Activated B cell treated with CpG ODN at 0.5 μM for 24 hours (primary cell): ENCODE measurements at regions not wholly inside any gene's neighbourhood (a gene's known extent, or its start where the extent isn't known, plus 50 kb on each side); places are given as distances from the start of the nearest gene placed in this dataset.

Experiments
- ATAC-seq: fragments of 200-7000 bp; cut with Tn5 transposase; one replicate; pipeline ENCODE4 v1.10.0; 2021; ENCODE audit warnings: low read depth, mild to moderate bottlenecking, moderate library complexity
- CTCF ChIA-PET: fragments of 350-600 bp; sonication (Branson Sonifier 250); formaldehyde crosslinking; loops from one replicate; lab custom pipeline; 2021; ENCODE audit warnings: antibody characterized with exemption; lab: Charles Lee
- POLR2A ChIA-PET: fragments of 350-600 bp; sonication (Branson Sonifier 250); formaldehyde crosslinking; loops from one replicate; lab custom pipeline; 2021; ENCODE audit warnings: antibody characterized with exemption; lab: Charles Lee
- DNase-seq: peaks from one replicate; pipeline ENCODE4 v3.0.0; 2022
- H3K27ac Mint-ChIP-seq: one replicate; pipeline ENCODE4 v1.8.0; 2020; ENCODE audit warnings: mixed read lengths
- H3K27me3 Mint-ChIP-seq: one replicate; pipeline ENCODE4 v1.8.0; 2021; ENCODE audit warnings: mixed read lengths
- H3K36me3 Mint-ChIP-seq: one replicate; pipeline ENCODE4 v1.8.0; 2021; ENCODE audit warnings: low read depth, mixed read lengths
- H3K4me1 Mint-ChIP-seq: one replicate; pipeline ENCODE4 v1.8.0; 2021; ENCODE audit warnings: mixed read lengths
- H3K4me3 Mint-ChIP-seq: one replicate; pipeline ENCODE4 v1.8.0; 2020; ENCODE audit warnings: mild to moderate bottlenecking, mixed read lengths
- H3K9me3 Mint-ChIP-seq: one replicate; pipeline ENCODE4 v1.8.0; 2020; ENCODE audit warnings: mixed read lengths
- CTCF ChIP-seq: fragments of 200-600 bp; IDR thresholded peaks from one replicate; pipeline ENCODE4 v1.8.0; 2022; ENCODE audit warnings: antibody characterized with exemption, mild to moderate bottlenecking
- intact Hi-C: fragments of 100-400 bp; cut with micrococcal nuclease; formaldehyde crosslinking; loops from one replicate; pipeline ENCODE4 v1.15.1; 2024

- intact Hi-C loops, result no loop called here
- CTCF ChIA-PET, result no interaction called here
- no peaks in the 10 kb centered on the region for H3K4me1 Mint-ChIP-seq
Measured at GRCh38 chr12:60176891-60177290, 581.1 kb downstream of the SLC16A7 start.

GRCh38 chr12:60180298-60180697 is 584.5 kb downstream of the SLC16A7 start:
- no peak for DNase-seq
- H3K4me1 Mint-ChIP-seq, result no peaks in the 10 kb centered on the region
- intact Hi-C loops, result no loop called here
- no peak for ATAC-seq
- no peaks in the 10 kb centered on the region for H3K9me3 Mint-ChIP-seq
- H3K4me3 Mint-ChIP-seq, result no peak overlapping the region
- H3K36me3 Mint-ChIP-seq, result no peaks in the 10 kb centered on the region
- no peaks in the 10 kb centered on the region for H3K27me3 Mint-ChIP-seq
- ChIA-PET POLR2A (no interaction called here), CTCF (no interaction called here)
- TF ChIP-seq CTCF, result no peak
- no peak overlapping the region for H3K27ac Mint-ChIP-seq

More at GRCh38 chr12:60176891-60177290, 581.1 kb downstream of the SLC16A7 start:
- H3K36me3 Mint-ChIP-seq, result no peaks in the 10 kb centered on the region
- no peak for ATAC-seq
- no peak for TF ChIP-seq CTCF
- no peaks in the 10 kb centered on the region for H3K27me3 Mint-ChIP-seq
- no peaks in the 10 kb centered on the region for H3K9me3 Mint-ChIP-seq
- DNase-seq, result no peak
- POLR2A ChIA-PET, result no interaction called here
- H3K27ac Mint-ChIP-seq, result no peak overlapping the region
- no peak overlapping the region for H3K4me3 Mint-ChIP-seq

- no peak for TF ChIP-seq CTCF
- ChIA-PET POLR2A (no interaction called here), CTCF (no interaction called here)
- H3K36me3 Mint-ChIP-seq, result no peaks in the 10 kb centered on the region
- no peaks in the 10 kb centered on the region for H3K4me1 Mint-ChIP-seq
- no peak for ATAC-seq
- no peaks in the 10 kb centered on the region for H3K27me3 Mint-ChIP-seq
- DNase-seq, result no peak
- H3K27ac Mint-ChIP-seq, result no peak overlapping the region
- H3K9me3 Mint-ChIP-seq, result no peaks in the 10 kb centered on the region
- intact Hi-C loops, result no loop called here
- H3K4me3 Mint-ChIP-seq, result no peak overlapping the region
Measured at GRCh38 chr12:60182354-60182753, 586.5 kb downstream of the SLC16A7 start.

GRCh38 chr12:60184096-60184495 is 588.3 kb downstream of the SLC16A7 start:
- no peaks in the 10 kb centered on the region for H3K27me3 Mint-ChIP-seq
- no peak overlapping the region for H3K27ac Mint-ChIP-seq
- intact Hi-C loops, result no loop called here
- DNase-seq, result no peak
- H3K36me3 Mint-ChIP-seq, result no peaks in the 10 kb centered on the region
- no peaks in the 10 kb centered on the region for H3K9me3 Mint-ChIP-seq
- POLR2A ChIA-PET, result no interaction called here
- no peak for TF ChIP-seq CTCF
- no peak overlapping the region for H3K4me3 Mint-ChIP-seq
- CTCF ChIA-PET, result no interaction called here
- no peak for ATAC-seq
- H3K4me1 Mint-ChIP-seq, result no peaks in the 10 kb centered on the region

GRCh38 chr12:60185060-60185459 is 589.2 kb downstream of the SLC16A7 start:
- no peak for TF ChIP-seq CTCF
- no peak overlapping the region for H3K4me3 Mint-ChIP-seq
- H3K36me3 Mint-ChIP-seq, result no peaks in the 10 kb centered on the region
- POLR2A ChIA-PET, result no interaction called here
- DNase-seq (no peak), ATAC-seq (no peak)
- CTCF ChIA-PET, result no interaction called here
- intact Hi-C loops, result no loop called here
- no peaks in the 10 kb centered on the region for H3K9me3 Mint-ChIP-seq
- no peak overlapping the region for H3K27ac Mint-ChIP-seq
- H3K4me1 Mint-ChIP-seq, result no peaks in the 10 kb centered on the region
- H3K27me3 Mint-ChIP-seq, result no peaks in the 10 kb centered on the region
